ENCODE measurements at regions not wholly inside any gene's neighbourhood (a gene's known extent, or its start where the extent isn't known, plus 50 kb on each side); places are given as distances from the start of the nearest gene placed in this dataset.
"Not testable (repeated sequence)": the region's sequence is repeated elsewhere in the genome, so short reads cannot be mapped to it uniquely, and the experiment has no call there.

- DNase-seq (no peak), ATAC-seq (no peak)
- intact Hi-C loops (cut with DNase I): no loop called here
- H3K36me3 ChIP-seq: no peaks in the 10 kb centered on the region
- no peak overlapping the region for H3K27ac ChIP-seq
- no peak for TF ChIP-seq CTCF (IDR thresholded peaks at IDR 0.05)
- no peaks in the 10 kb centered on the region for H3K4me1 ChIP-seq
- no peaks in the 10 kb centered on the region for H3K27me3 ChIP-seq (ENCODE audit: low read depth)
- H3K4me3 ChIP-seq: no peak overlapping the region
- no peaks in the 10 kb centered on the region for H3K9me3 ChIP-seq
Measured at GRCh38 chr12:33533527-33533926, 93.9 kb upstream of the SYT10 start.

- no peaks in the 10 kb centered on the region for H3K36me3 ChIP-seq
- H3K9me3 ChIP-seq: no peaks in the 10 kb centered on the region
- no peak overlapping the region for H3K27ac ChIP-seq
- H3K4me3 ChIP-seq: no peak overlapping the region
- intact Hi-C loops (cut with DNase I): no loop called here
- H3K4me1 ChIP-seq: no peaks in the 10 kb centered on the region
- ATAC-seq: no peak
- H3K27me3 ChIP-seq (ENCODE audit: low read depth): no peaks in the 10 kb centered on the region
- no peak for TF ChIP-seq CTCF (IDR thresholded peaks at IDR 0.05)
- no peak for DNase-seq
Measured at GRCh38 chr12:33536431-33536830, 96.8 kb upstream of the SYT10 start.

DNA sequence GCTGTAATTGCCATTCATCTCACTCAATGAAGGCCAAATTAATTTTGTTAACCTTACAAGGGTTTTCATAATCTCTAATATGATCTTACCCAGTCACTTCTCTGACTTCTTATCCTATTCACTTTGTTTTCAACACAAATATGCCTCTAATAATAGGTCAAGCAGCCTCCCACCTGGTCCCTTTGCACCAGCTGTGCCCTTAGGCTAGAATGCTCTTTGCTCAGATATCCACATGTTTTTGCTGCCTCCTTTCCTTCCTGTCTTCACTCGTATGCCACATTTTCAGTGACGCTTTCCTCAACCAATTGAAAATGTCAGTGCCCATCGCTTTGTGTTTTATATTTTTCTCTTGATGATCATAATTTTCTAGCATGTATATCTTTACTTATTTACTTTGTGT, 106.4 kb upstream of the SYT10 start:
- peaks cover 6% of the 10 kb centered on the region for H3K9me3 ChIP-seq
- DNase-seq: no peak
- no peak overlapping the region for H3K27ac ChIP-seq
- ATAC-seq: no peak
- no peak overlapping the region for H3K4me3 ChIP-seq
- no peaks in the 10 kb centered on the region for H3K4me1 ChIP-seq
- H3K27me3 ChIP-seq (ENCODE audit: low read depth): no peaks in the 10 kb centered on the region
- intact Hi-C loops (cut with DNase I): no loop called here
- TF ChIP-seq CTCF (IDR thresholded peaks at IDR 0.05): no peak
- no peaks in the 10 kb centered on the region for H3K36me3 ChIP-seq

DNA sequence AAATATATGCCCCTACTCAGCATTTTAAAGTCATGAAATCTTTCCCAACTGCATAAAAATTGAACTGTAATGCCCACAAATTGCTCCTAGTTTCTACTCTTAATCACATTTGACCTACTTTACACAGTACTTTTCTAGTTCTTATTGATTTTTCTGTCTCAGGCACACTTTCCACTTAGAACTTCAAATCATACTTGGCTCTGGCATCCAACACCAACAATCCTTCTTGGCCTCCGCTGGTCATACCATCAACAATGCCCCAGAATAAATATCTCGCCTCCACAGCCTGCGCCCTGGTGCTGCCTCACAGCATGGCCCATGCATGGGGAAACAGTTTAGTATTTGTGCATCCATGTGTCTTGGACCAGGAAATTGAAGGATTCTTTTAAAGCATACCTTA, 107.5 kb upstream of the SYT10 start:
- no peak for DNase-seq
- no peaks in the 10 kb centered on the region for H3K27me3 ChIP-seq (ENCODE audit: low read depth)
- TF ChIP-seq CTCF (IDR thresholded peaks at IDR 0.05): no peak
- ATAC-seq: no peak
- H3K9me3 ChIP-seq: peaks cover under 1% of the 10 kb centered on the region
- H3K36me3 ChIP-seq: no peaks in the 10 kb centered on the region
- no peak overlapping the region for H3K4me3 ChIP-seq
- intact Hi-C loops (cut with DNase I): no loop called here
- H3K27ac ChIP-seq: no peak overlapping the region
- no peaks in the 10 kb centered on the region for H3K4me1 ChIP-seq

DNA sequence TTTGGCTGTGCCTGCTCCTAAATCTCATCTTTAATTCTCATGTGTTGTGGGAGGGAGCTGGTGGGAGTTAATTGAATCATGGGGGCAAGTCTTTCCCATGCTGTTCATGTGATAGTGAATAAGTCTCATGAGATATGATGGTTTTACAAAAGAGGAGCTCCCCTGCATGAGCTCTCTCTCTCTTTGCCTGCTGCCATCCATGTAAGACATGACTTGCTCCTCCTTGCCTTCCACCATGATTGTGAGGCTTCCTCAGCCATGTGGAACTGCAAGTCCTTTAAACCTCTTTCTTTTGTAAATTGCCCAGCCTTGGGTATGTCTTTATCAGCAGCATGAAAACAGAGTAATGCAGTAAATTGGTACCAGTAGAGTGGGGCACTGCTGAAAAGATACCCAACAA, 110.6 kb upstream of the SYT10 start:
- H3K36me3 ChIP-seq; H3K4me3 ChIP-seq; H3K27me3 ChIP-seq (ENCODE audit: low read depth); H3K4me1 ChIP-seq; ATAC-seq; H3K9me3 ChIP-seq; DNase-seq; intact Hi-C loops (cut with DNase I); H3K27ac ChIP-seq: not testable (repeated sequence)

GRCh38 chr12:33551006-33551405, 111.4 kb upstream of the SYT10 start:
- ATAC-seq (no peak), DNase-seq (no peak)
- Histone ChIP-seq H3K9me3 (no peaks in the 10 kb centered on the region), H3K27ac (no peak overlapping the region), H3K36me3 (no peaks in the 10 kb centered on the region), H3K4me1 (no peaks in the 10 kb centered on the region), H3K4me3 (no peak overlapping the region), H3K27me3 (ENCODE audit: low read depth) (no peaks in the 10 kb centered on the region)
- no peak for TF ChIP-seq CTCF (IDR thresholded peaks at IDR 0.05)
- intact Hi-C loops (cut with DNase I): no loop called here
